Rectal smooth muscle tissue (tissue), 1 donor: ENCODE measurements at regions not wholly inside any gene's neighbourhood (a gene's known extent, or its start where the extent isn't known, plus 50 kb on each side); places are given as distances from the start of the nearest gene placed in this dataset.

ENCODE experiments used
- H3K27ac ChIP-seq: one replicate; pipeline ENCODE4 v1.7.0; 2013; ENCODE audit warnings: low read depth, low read length, inconsistent platforms
- H3K27me3 ChIP-seq: one replicate; pipeline ENCODE4 v1.7.0; 2013; ENCODE audit warnings: low read length; ENCODE audit not compliant: control insufficient read depth, insufficient read depth
- H3K36me3 ChIP-seq: one replicate; pipeline ENCODE4 v1.7.0; 2013; ENCODE audit warnings: low read length; ENCODE audit not compliant: control insufficient read depth, insufficient read depth
- H3K4me1 ChIP-seq: one replicate; pipeline ENCODE4 v1.7.0; 2013; ENCODE audit warnings: low read length; ENCODE audit not compliant: control insufficient read depth, insufficient read depth
- H3K4me3 ChIP-seq: one replicate; pipeline ENCODE4 v1.7.0; 2013; ENCODE audit warnings: low read length
- H3K9ac ChIP-seq: one replicate; pipeline ENCODE4 v1.7.0; 2013; ENCODE audit warnings: low read length

DNA sequence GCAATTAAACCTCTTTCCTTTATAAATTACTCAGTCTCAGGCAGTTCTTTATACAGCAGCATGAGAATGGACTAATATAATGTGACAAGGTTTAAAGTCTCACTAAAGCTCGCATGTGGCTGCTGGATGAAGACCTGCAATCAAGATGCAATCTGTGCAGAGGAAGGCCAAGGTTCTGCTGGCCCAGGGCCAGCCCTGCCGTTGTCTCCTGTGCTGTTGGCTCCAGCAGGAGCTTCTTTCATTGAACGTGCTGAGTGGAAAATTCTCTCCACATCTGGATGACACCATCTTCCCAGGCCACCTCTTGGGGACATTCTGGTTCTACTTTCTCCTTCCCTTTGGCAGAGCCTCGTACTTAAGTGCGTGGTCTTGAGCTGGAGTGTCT lies 742.2 kb downstream of the VRK1 start:
- H3K9ac ChIP-seq, result no peak overlapping the region
- H3K4me1 ChIP-seq, result no peaks in the 10 kb centered on the region
- no peak overlapping the region for H3K4me3 ChIP-seq
- no peaks in the 10 kb centered on the region for H3K27me3 ChIP-seq
- H3K27ac ChIP-seq, result no peak overlapping the region
- H3K36me3 ChIP-seq, result no peaks in the 10 kb centered on the region

DNA sequence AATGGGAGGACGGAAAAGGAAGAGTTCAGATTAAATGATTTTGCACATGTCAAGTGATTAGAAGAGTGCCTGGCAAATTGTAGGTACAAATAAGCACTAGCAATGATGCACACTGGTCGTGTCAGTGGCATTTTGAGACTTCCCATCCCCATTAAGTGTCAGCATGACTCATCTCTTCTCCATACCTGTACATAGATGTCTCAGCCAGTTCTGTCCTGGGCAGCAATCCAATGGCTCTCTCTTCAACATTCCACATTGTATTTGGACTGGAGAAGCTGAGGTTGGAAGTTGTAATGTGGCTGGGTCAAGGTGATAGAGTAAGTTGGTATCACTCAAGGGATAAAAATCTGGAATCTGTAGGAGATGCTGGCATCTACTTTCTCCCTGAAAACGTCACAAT lies 742.7 kb downstream of the VRK1 start:
- H3K27me3 ChIP-seq, result no peaks in the 10 kb centered on the region

GRCh38 chr14:97543221-97543620 lies 746.0 kb downstream of the VRK1 start:
- no peaks in the 10 kb centered on the region for H3K4me1 ChIP-seq
- H3K27ac ChIP-seq, result no peak overlapping the region
- no peaks in the 10 kb centered on the region for H3K27me3 ChIP-seq
- H3K4me3 ChIP-seq, result no peak overlapping the region
- no peaks in the 10 kb centered on the region for H3K36me3 ChIP-seq
- no peak overlapping the region for H3K9ac ChIP-seq

More for the DNA sequence above, 742.7 kb downstream of the VRK1 start:
- Histone ChIP-seq H3K4me1 (no peaks in the 10 kb centered on the region), H3K9ac (no peak overlapping the region), H3K36me3 (no peaks in the 10 kb centered on the region), H3K27ac (no peak overlapping the region), H3K4me3 (no peak overlapping the region)

DNA sequence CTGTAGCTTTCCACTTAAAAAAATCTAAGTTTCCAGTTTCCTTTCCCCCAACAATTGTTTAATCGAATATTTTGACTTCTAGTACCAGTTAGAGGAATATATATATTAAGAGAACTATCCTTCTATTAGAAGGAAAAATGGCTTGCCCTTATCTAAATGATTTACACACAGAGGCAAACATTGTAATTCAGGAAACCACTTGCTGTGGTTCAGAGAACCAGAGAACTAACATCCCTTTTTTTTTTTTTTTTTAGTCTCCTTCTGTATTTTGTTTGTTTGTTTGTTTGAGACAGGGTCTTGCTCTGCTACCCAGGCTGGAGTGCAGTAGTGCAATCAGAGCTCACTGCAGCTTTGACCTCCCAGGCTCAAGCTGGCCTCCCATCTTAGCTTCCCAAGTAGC lies 746.6 kb downstream of the VRK1 start:
- H3K27me3 ChIP-seq, result no peaks in the 10 kb centered on the region
- H3K9ac ChIP-seq, result no peak overlapping the region
- no peak overlapping the region for H3K4me3 ChIP-seq
- H3K36me3 ChIP-seq, result no peaks in the 10 kb centered on the region
- no peaks in the 10 kb centered on the region for H3K4me1 ChIP-seq
- no peak overlapping the region for H3K27ac ChIP-seq

GRCh38 chr14:97544571-97544970 lies 747.4 kb downstream of the VRK1 start:
- Histone ChIP-seq H3K36me3 (no peaks in the 10 kb centered on the region), H3K27me3 (no peaks in the 10 kb centered on the region), H3K27ac (no peak overlapping the region), H3K9ac (no peak overlapping the region), H3K4me1 (no peaks in the 10 kb centered on the region), H3K4me3 (no peak overlapping the region)

- Histone ChIP-seq H3K4me3 (no peak overlapping the region), H3K27ac (no peak overlapping the region), H3K9ac (no peak overlapping the region), H3K4me1 (no peaks in the 10 kb centered on the region), H3K36me3 (no peaks in the 10 kb centered on the region), H3K27me3 (no peaks in the 10 kb centered on the region)
These were observed 749.5 kb downstream of the VRK1 start for GRCh38 chr14:97546491-97547230.

DNA sequence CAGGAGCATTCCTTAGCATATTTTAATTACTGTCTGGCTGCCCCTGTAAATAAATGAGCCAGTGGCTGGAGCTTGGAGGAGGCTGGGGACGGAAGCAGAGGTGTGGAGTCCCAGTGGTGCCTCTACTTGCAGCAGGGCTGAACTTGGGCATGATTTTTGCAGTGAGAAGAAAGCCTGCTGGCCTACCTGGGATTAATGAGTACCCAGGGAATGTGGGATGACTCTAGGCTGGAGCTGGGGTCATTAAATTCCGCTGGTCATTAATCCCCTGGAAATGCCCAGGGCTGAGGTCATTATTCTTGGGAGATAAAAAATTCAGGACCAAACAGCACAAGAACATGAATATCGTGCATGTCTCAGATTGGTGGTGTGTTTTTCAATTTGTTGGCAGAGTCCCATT lies 753.3 kb downstream of the VRK1 start:
- Histone ChIP-seq H3K4me3 (no peak overlapping the region), H3K9ac (no peak overlapping the region), H3K36me3 (no peaks in the 10 kb centered on the region), H3K4me1 (no peaks in the 10 kb centered on the region), H3K27me3 (no peaks in the 10 kb centered on the region), H3K27ac (no peak overlapping the region)

DNA sequence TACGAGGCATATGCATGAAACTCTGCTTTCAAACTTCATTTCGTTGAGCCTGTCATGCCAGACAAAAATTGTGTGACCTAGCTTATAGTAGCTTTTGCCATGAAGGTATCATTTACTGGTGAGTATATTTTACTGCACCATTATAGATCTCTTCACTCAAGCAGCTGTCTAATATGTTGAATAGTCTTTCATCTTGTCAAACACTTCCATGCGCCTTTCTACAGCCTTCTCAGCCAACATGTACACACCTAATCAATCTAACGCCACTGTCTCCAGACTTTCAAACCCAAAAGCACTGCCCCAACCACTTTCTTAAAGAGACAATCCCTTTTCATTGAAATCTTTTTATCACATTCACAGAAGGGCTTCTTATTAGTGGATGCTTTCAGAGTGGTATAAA lies 757.4 kb downstream of the VRK1 start:
- no peak overlapping the region for H3K27ac ChIP-seq
- H3K36me3 ChIP-seq, result no peaks in the 10 kb centered on the region
- no peak overlapping the region for H3K9ac ChIP-seq
- no peaks in the 10 kb centered on the region for H3K4me1 ChIP-seq
- no peaks in the 10 kb centered on the region for H3K27me3 ChIP-seq
- H3K4me3 ChIP-seq, result no peak overlapping the region

- Histone ChIP-seq H3K27me3 (no peaks in the 10 kb centered on the region), H3K4me3 (no peak overlapping the region), H3K9ac (no peak overlapping the region), H3K27ac (no peak overlapping the region), H3K36me3 (no peaks in the 10 kb centered on the region), H3K4me1 (no peaks in the 10 kb centered on the region)
These were observed 767.2 kb downstream of the VRK1 start for GRCh38 chr14:97564334-97564733.

DNA sequence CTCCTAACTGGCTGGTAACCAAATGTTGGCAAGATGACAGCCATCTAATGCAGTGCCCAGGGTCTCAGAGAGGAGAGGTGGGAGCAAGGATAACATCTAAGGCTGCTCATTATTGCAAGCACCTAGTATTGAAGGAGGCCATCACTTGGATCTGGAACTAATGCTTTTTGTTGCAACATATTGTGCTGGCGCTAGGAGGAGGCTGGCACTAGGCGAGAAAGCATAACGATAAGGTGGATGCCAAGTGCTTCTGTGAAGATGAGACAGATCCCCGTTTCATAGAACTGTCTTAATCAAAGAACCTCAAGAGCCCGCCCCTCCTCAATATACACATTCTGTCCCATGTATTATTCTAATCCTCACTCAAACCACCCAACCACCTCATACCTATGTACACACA lies 774.0 kb downstream of the VRK1 start:
- Histone ChIP-seq H3K9ac (no peak overlapping the region), H3K27me3 (no peaks in the 10 kb centered on the region), H3K36me3 (no peaks in the 10 kb centered on the region)

DNA sequence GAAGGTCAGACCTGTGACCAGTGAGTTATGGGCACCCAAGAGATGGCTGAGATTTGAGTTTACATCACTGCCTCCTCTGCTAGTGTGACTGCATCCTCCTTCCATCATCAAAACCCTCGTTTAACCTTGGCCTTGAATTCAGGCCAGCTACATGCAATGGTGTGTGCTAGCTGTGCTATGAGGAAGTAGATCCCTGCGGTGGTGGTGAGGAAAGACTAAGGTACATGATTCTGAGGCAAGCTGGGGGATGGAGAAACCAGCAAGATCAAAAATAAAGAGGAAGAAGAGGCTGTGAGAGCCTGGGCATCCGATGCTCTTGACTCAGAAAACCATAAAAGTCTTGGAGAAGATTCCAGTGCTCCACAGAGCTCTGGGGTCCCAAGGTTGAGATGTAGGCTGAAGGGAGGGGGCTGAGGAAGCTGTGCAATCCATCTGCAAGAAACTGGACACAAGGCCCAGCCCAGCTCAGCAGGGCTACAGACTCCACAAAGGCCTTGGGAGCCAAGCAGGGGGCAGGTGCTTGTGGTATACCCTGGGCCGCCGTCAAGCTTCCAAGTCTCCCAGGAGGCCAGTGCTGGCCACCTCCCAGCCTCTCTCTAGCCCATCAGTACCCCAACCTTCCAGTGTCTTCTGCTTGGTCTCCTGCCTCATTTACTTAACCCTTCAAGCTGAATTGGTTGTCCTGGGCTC lies 774.8 kb downstream of the VRK1 start:
- Histone ChIP-seq H3K27me3 (no peaks in the 10 kb centered on the region), H3K36me3 (no peaks in the 10 kb centered on the region), H3K9ac (no peak overlapping the region), H3K27ac (no peak overlapping the region), H3K4me3 (no peak overlapping the region), H3K4me1 (no peaks in the 10 kb centered on the region)

More for the DNA sequence above, 774.0 kb downstream of the VRK1 start:
- Histone ChIP-seq H3K27ac (no peak overlapping the region), H3K4me3 (no peak overlapping the region), H3K4me1 (no peaks in the 10 kb centered on the region)

DNA sequence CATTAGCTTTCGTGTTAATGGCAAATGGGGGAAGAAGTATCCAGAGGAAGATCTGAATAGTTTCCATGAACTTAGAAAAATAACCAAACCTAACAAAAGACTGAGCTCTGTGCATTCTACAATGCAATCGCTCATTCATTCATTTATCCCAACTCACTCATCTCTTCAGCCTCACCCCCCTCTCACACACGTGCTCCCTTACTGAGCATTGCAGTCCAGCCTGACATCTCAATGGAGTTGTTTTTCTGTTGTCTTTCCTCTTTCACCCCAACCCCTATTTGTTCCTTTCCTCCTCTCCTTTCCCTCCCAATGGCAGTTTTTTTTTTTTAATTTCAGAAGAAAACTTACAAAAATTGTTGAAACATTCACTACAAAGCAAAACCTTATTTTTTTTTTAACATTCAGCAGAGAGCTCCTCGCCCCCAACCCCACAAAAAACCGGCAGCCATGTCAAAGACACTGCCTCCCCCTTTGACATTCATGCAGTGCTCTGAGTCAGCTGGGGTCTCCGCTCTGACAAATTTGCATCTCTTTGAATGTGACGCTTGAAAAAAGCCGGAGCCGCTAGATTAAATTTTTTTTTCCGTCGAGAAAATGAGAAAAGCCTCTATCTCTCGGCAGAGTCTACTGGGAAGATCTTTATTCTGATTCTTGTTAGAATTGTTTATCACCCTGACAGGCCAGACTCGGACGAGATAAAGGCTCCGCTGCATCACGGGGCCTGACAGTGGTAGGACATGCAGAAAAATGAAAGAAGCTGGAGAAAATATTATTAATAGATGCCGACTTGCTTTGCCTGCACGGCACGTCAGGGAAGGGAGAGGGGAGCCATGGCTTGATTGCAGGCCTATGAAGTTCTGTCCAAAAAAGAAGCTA lies 775.6 kb downstream of the VRK1 start:
- Histone ChIP-seq H3K4me1 (no peaks in the 10 kb centered on the region), H3K27ac (no peak overlapping the region), H3K9ac (no peak overlapping the region), H3K4me3 (no peak overlapping the region), H3K36me3 (no peaks in the 10 kb centered on the region), H3K27me3 (no peaks in the 10 kb centered on the region)
